ENCODE measurements at regions not wholly inside any gene's neighbourhood (a gene's known extent, or its start where the extent isn't known, plus 50 kb on each side); places are given as distances from the start of the nearest gene placed in this dataset.

GRCh38 chr1:185490924-185491323 lies 173.9 kb upstream of the IVNS1ABP start:
- no peak for DNase-seq (ENCODE audit: low read depth in 1 of 2, low spot score in 1 of 2)
- TF ChIP-seq, protein P1, sequence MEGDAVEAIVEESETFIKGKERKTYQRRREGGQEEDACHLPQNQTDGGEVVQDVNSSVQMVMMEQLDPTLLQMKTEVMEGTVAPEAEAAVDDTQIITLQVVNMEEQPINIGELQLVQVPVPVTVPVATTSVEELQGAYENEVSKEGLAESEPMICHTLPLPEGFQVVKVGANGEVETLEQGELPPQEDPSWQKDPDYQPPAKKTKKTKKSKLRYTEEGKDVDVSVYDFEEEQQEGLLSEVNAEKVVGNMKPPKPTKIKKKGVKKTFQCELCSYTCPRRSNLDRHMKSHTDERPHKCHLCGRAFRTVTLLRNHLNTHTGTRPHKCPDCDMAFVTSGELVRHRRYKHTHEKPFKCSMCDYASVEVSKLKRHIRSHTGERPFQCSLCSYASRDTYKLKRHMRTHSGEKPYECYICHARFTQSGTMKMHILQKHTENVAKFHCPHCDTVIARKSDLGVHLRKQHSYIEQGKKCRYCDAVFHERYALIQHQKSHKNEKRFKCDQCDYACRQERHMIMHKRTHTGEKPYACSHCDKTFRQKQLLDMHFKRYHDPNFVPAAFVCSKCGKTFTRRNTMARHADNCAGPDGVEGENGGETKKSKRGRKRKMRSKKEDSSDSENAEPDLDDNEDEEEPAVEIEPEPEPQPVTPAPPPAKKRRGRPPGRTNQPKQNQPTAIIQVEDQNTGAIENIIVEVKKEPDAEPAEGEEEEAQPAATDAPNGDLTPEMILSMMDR (IDR thresholded peaks at IDR 0.05; ENCODE audit: insufficient read depth, low read length), result no peak
- peak; percentile 81 for TF ChIP-seq SPI1 (IDR thresholded peaks at IDR 0.05; ENCODE audit: borderline replicate concordance, low read depth)
- Histone ChIP-seq H3K27me3 (ENCODE audit: insufficient read depth, poor library complexity, severe bottlenecking) (no peaks in the 10 kb centered on the region), H3K27ac (replicated peaks) (no peak overlapping the region), H3K4me3 (replicated peaks; ENCODE audit: insufficient read depth, low read length) (no peak overlapping the region)

- DNase-seq (ENCODE audit: low read depth in 1 of 2, low spot score in 1 of 2), result no peak
- TF ChIP-seq, protein P1 (IDR thresholded peaks at IDR 0.05; ENCODE audit: insufficient read depth, low read length), result no peak
- TF ChIP-seq SPI1 (IDR thresholded peaks at IDR 0.05; ENCODE audit: borderline replicate concordance, low read depth), result peak; percentile 55; the same call in 1 of the 2 replicates
- Histone ChIP-seq H3K4me3 (replicated peaks; ENCODE audit: insufficient read depth, low read length) (no peak overlapping the region), H3K27me3 (ENCODE audit: insufficient read depth, poor library complexity, severe bottlenecking) (no peaks in the 10 kb centered on the region), H3K27ac (replicated peaks) (no peak overlapping the region)
Measured at GRCh38 chr1:185489406-185489805, 172.4 kb upstream of the IVNS1ABP start.

GRCh38 chr1:185488808-185489207 lies 171.8 kb upstream of the IVNS1ABP start:
- Histone ChIP-seq H3K27ac (replicated peaks) (no peak overlapping the region), H3K4me3 (replicated peaks; ENCODE audit: insufficient read depth, low read length) (no peak overlapping the region), H3K27me3 (ENCODE audit: insufficient read depth, poor library complexity, severe bottlenecking) (no peaks in the 10 kb centered on the region)
- DNase-seq (ENCODE audit: low read depth in 1 of 2, low spot score in 1 of 2), result no peak
- TF ChIP-seq, protein P2, sequence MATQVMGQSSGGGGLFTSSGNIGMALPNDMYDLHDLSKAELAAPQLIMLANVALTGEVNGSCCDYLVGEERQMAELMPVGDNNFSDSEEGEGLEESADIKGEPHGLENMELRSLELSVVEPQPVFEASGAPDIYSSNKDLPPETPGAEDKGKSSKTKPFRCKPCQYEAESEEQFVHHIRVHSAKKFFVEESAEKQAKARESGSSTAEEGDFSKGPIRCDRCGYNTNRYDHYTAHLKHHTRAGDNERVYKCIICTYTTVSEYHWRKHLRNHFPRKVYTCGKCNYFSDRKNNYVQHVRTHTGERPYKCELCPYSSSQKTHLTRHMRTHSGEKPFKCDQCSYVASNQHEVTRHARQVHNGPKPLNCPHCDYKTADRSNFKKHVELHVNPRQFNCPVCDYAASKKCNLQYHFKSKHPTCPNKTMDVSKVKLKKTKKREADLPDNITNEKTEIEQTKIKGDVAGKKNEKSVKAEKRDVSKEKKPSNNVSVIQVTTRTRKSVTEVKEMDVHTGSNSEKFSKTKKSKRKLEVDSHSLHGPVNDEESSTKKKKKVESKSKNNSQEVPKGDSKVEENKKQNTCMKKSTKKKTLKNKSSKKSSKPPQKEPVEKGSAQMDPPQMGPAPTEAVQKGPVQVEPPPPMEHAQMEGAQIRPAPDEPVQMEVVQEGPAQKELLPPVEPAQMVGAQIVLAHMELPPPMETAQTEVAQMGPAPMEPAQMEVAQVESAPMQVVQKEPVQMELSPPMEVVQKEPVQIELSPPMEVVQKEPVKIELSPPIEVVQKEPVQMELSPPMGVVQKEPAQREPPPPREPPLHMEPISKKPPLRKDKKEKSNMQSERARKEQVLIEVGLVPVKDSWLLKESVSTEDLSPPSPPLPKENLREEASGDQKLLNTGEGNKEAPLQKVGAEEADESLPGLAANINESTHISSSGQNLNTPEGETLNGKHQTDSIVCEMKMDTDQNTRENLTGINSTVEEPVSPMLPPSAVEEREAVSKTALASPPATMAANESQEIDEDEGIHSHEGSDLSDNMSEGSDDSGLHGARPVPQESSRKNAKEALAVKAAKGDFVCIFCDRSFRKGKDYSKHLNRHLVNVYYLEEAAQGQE (IDR thresholded peaks at IDR 0.05; ENCODE audit: insufficient replicate concordance, low read depth), result no peak
- no peak for TF ChIP-seq GABPA (IDR thresholded peaks at IDR 0.05; ENCODE audit: low read depth)
- TF ChIP-seq, protein P1 (IDR thresholded peaks at IDR 0.05; ENCODE audit: insufficient read depth, low read length), result no peak
- TF ChIP-seq SPI1 (IDR thresholded peaks at IDR 0.05; ENCODE audit: borderline replicate concordance, low read depth), result no peak
- no peak for TF ChIP-seq POLR2AphosphoS5 (IDR thresholded peaks at IDR 0.05; ENCODE audit: low read depth)

GRCh38 chr1:185487936-185488335 lies 170.9 kb upstream of the IVNS1ABP start:
- no peaks in the 10 kb centered on the region for H3K27me3 ChIP-seq (ENCODE audit: insufficient read depth, poor library complexity, severe bottlenecking)
- H3K4me3 ChIP-seq (replicated peaks; ENCODE audit: insufficient read depth, low read length), result no peak overlapping the region
- H3K27ac ChIP-seq (replicated peaks), result no peak overlapping the region
- DNase-seq (ENCODE audit: low read depth in 1 of 2, low spot score in 1 of 2), result no peak
- TF ChIP-seq GABPA (IDR thresholded peaks at IDR 0.05; ENCODE audit: low read depth) (no peak), SPI1 (IDR thresholded peaks at IDR 0.05; ENCODE audit: borderline replicate concordance, low read depth) (no peak), POLR2AphosphoS5 (IDR thresholded peaks at IDR 0.05; ENCODE audit: low read depth) (no peak)
- TF ChIP-seq, protein P2 (IDR thresholded peaks at IDR 0.05; ENCODE audit: insufficient replicate concordance, low read depth), result no peak
- TF ChIP-seq, protein P1 (IDR thresholded peaks at IDR 0.05; ENCODE audit: insufficient read depth, low read length), result no peak

Measured in HL-60 (cell line).